HepG2 (cell line): ENCODE measurements at regions not wholly inside any gene's neighbourhood (a gene's known extent, or its start where the extent isn't known, plus 50 kb on each side); places are given as distances from the start of the nearest gene placed in this dataset.

Experiments
- RXRA ChIP-seq: sonication (generic); formaldehyde crosslinking; IDR thresholded peaks from 2 replicates; pipeline ENCODE4 v1.5.1; 2020; ENCODE audit warnings: missing genetic modification reagents
- TF ChIP-seq, protein P1 (sequence below): sonication (generic); formaldehyde crosslinking; IDR thresholded peaks from 2 replicates; pipeline ENCODE4 v1.5.0; 2020; ENCODE audit warnings: mild to moderate bottlenecking, missing genetic modification reagents, moderate library complexity
- TF ChIP-seq, protein P2 (sequence below), 2 experiments: IDR thresholded peaks; 2 replicates each; pipeline ENCODE4 v1.6.1; 2011 to 2012; ENCODE audit warnings: low read length in 2 of 2, borderline replicate concordance in 1 of 2, low read depth in 1 of 2, mild to moderate bottlenecking in 1 of 2, moderate library complexity in 1 of 2
- TF ChIP-seq, protein P3 (sequence below), 2 experiments: fragments of 450-650 bp in 1 of 2; sonication (generic) in 1 of 2; formaldehyde crosslinking in 1 of 2; IDR thresholded peaks; 2 replicates each; pipeline versions ENCODE4 v1.6.1 to v1.8.0; 2016 to 2022; ENCODE audit warnings: antibody characterized with exemption in 1 of 2, mild to moderate bottlenecking in 1 of 2, missing genetic modification reagents in 1 of 2

DNA sequence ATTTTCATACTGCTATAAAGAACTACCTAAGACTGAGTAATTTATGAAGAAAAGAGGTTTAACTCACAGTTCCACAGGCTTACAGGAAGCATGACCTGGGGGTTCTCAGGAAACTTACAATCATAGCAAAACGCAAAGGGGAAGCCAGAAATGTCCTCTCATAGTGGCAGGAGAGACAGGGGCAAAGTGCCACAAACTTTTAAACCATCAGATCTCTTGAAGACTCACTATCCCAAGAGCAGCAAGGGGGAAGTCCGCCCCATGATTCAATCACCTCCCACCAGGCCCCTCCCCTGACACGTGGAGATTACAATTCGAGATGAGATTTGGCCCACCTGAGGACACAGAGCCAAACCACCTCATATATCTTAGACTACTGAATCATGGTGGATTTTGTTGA is 198.7 kb downstream of the KCTD12 start:
- TF ChIP-seq, protein P1, sequence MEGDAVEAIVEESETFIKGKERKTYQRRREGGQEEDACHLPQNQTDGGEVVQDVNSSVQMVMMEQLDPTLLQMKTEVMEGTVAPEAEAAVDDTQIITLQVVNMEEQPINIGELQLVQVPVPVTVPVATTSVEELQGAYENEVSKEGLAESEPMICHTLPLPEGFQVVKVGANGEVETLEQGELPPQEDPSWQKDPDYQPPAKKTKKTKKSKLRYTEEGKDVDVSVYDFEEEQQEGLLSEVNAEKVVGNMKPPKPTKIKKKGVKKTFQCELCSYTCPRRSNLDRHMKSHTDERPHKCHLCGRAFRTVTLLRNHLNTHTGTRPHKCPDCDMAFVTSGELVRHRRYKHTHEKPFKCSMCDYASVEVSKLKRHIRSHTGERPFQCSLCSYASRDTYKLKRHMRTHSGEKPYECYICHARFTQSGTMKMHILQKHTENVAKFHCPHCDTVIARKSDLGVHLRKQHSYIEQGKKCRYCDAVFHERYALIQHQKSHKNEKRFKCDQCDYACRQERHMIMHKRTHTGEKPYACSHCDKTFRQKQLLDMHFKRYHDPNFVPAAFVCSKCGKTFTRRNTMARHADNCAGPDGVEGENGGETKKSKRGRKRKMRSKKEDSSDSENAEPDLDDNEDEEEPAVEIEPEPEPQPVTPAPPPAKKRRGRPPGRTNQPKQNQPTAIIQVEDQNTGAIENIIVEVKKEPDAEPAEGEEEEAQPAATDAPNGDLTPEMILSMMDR (CRISPR knock-in tag), result no peak
- no peak for TF ChIP-seq RXRA (CRISPR knock-in tag)
- TF ChIP-seq, protein P2, sequence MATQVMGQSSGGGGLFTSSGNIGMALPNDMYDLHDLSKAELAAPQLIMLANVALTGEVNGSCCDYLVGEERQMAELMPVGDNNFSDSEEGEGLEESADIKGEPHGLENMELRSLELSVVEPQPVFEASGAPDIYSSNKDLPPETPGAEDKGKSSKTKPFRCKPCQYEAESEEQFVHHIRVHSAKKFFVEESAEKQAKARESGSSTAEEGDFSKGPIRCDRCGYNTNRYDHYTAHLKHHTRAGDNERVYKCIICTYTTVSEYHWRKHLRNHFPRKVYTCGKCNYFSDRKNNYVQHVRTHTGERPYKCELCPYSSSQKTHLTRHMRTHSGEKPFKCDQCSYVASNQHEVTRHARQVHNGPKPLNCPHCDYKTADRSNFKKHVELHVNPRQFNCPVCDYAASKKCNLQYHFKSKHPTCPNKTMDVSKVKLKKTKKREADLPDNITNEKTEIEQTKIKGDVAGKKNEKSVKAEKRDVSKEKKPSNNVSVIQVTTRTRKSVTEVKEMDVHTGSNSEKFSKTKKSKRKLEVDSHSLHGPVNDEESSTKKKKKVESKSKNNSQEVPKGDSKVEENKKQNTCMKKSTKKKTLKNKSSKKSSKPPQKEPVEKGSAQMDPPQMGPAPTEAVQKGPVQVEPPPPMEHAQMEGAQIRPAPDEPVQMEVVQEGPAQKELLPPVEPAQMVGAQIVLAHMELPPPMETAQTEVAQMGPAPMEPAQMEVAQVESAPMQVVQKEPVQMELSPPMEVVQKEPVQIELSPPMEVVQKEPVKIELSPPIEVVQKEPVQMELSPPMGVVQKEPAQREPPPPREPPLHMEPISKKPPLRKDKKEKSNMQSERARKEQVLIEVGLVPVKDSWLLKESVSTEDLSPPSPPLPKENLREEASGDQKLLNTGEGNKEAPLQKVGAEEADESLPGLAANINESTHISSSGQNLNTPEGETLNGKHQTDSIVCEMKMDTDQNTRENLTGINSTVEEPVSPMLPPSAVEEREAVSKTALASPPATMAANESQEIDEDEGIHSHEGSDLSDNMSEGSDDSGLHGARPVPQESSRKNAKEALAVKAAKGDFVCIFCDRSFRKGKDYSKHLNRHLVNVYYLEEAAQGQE (IDR thresholded peaks at IDR 0.05; ENCODE audit: borderline replicate concordance in 1 of 2, low read depth in 1 of 2, low read length in 2 of 2), result no peak
- TF ChIP-seq, protein P3, sequence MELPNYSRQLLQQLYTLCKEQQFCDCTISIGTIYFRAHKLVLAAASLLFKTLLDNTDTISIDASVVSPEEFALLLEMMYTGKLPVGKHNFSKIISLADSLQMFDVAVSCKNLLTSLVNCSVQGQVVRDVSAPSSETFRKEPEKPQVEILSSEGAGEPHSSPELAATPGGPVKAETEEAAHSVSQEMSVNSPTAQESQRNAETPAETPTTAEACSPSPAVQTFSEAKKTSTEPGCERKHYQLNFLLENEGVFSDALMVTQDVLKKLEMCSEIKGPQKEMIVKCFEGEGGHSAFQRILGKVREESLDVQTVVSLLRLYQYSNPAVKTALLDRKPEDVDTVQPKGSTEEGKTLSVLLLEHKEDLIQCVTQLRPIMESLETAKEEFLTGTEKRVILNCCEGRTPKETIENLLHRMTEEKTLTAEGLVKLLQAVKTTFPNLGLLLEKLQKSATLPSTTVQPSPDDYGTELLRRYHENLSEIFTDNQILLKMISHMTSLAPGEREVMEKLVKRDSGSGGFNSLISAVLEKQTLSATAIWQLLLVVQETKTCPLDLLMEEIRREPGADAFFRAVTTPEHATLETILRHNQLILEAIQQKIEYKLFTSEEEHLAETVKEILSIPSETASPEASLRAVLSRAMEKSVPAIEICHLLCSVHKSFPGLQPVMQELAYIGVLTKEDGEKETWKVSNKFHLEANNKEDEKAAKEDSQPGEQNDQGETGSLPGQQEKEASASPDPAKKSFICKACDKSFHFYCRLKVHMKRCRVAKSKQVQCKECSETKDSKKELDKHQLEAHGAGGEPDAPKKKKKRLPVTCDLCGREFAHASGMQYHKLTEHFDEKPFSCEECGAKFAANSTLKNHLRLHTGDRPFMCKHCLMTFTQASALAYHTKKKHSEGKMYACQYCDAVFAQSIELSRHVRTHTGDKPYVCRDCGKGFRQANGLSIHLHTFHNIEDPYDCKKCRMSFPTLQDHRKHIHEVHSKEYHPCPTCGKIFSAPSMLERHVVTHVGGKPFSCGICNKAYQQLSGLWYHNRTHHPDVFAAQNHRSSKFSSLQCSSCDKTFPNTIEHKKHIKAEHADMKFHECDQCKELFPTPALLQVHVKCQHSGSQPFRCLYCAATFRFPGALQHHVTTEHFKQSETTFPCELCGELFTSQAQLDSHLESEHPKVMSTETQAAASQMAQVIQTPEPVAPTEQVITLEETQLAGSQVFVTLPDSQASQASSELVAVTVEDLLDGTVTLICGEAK (IDR thresholded peaks at IDR 0.05), result no peak
- TF ChIP-seq, protein P3 (CRISPR knock-in tag; IDR thresholded peaks at IDR 0.05), result no peak
